Upper lobe of right lung (tissue), 1 donor: ENCODE measurements at regions not wholly inside any gene's neighbourhood (a gene's known extent, or its start where the extent isn't known, plus 50 kb on each side); places are given as distances from the start of the nearest gene placed in this dataset.

Experiments
- ATAC-seq: fragments of 200-7000 bp; cut with Tn5 transposase; one replicate; pipeline ENCODE4 v1.9.1; 2020; ENCODE audit warnings: mild to moderate bottlenecking, moderate library complexity
- DNase-seq: peaks from one replicate; pipeline ENCODE4 v3.0.0-alpha.2; 2020
- H3K27ac ChIP-seq: fragments of 200-600 bp; one replicate; pipeline ENCODE4 v1.8.0; 2022
- H3K27me3 ChIP-seq: fragments of 200-600 bp; one replicate; pipeline ENCODE4 v1.8.0; 2022; ENCODE audit warnings: mild to moderate bottlenecking
- H3K36me3 ChIP-seq: fragments of 200-600 bp; one replicate; pipeline ENCODE4 v1.8.0; 2022
- H3K4me1 ChIP-seq: fragments of 200-600 bp; one replicate; pipeline ENCODE4 v1.8.0; 2022
- H3K4me3 ChIP-seq: fragments of 200-600 bp; one replicate; pipeline ENCODE4 v1.8.0; 2022; ENCODE audit warnings: mild to moderate bottlenecking
- H3K9me3 ChIP-seq: fragments of 200-600 bp; one replicate; pipeline ENCODE4 v1.8.0; 2022
- intact Hi-C: fragments of 100-400 bp; cut with DNase I; formaldehyde crosslinking; loops from one replicate; pipeline ENCODE4 v1.11.0; 2022
- TF ChIP-seq, protein P1 (sequence below): fragments of 200-600 bp; IDR thresholded peaks from one replicate; pipeline ENCODE4 v1.8.0; 2022; ENCODE audit warnings: antibody characterized with exemption
- donor health status: DM: no; HTN: yes; CAD: no; lungs with severe emphysema.

DNA sequence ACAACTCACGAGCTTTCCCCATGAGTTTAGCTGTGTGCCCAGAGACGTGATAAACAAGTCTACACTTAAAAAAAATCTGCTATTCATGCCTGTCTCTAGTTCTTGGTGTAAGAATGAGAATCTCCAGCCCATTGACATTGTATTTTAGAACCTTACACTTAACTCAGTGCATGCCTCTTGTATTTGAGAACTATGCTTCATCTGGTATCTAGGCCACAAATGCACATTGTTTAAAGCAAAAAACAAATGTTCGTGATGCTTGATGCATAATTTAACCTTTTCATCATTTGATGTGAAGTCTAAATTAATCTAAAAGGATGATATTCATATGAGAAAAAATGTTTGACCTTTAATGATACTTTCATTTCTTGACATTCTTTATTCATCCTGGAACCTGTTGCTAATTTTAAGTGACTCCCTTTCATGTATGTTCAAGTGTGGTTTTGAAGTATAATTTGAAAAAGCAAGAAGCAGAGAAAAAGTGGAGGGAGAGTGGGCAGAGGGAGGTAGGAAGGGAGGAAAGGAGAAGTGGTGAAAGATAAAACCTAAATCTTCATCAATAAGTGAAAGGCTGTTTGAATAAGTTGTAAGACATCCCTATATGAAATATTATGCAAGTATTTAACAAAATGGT lies 116.9 kb downstream of the PFDN4 start:
- DNase-seq (no peak), ATAC-seq (no peak)
- TF ChIP-seq, protein P1, sequence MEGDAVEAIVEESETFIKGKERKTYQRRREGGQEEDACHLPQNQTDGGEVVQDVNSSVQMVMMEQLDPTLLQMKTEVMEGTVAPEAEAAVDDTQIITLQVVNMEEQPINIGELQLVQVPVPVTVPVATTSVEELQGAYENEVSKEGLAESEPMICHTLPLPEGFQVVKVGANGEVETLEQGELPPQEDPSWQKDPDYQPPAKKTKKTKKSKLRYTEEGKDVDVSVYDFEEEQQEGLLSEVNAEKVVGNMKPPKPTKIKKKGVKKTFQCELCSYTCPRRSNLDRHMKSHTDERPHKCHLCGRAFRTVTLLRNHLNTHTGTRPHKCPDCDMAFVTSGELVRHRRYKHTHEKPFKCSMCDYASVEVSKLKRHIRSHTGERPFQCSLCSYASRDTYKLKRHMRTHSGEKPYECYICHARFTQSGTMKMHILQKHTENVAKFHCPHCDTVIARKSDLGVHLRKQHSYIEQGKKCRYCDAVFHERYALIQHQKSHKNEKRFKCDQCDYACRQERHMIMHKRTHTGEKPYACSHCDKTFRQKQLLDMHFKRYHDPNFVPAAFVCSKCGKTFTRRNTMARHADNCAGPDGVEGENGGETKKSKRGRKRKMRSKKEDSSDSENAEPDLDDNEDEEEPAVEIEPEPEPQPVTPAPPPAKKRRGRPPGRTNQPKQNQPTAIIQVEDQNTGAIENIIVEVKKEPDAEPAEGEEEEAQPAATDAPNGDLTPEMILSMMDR: no peak
- Histone ChIP-seq H3K36me3 (no peaks in the 10 kb centered on the region), H3K27ac (no peak overlapping the region), H3K4me3 (no peak overlapping the region), H3K9me3 (no peaks in the 10 kb centered on the region), H3K27me3 (peaks cover 4% of the 10 kb centered on the region), H3K4me1 (no peaks in the 10 kb centered on the region)
- intact Hi-C loops: no loop called here

DNA sequence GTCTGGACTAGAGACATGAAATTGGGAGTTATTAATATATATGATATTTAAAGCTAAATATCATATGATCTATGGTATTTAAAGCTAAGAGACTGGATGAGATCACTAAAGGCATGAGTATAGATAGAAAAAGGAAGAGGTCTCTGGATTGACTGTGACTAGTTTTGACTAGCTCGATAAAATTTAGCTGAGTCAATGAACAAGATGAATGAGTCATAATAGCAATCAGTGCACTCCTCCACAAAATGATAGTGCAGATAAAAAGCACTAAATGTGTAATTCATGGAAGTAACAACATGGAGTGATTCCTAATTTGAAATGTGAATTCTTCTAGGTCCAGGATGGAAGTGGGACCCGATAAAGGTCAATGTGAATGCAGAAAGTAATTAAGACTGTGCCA lies 127.4 kb downstream of the PFDN4 start:
- intact Hi-C loops: no loop called here
- ATAC-seq (no peak), DNase-seq (no peak)
- no peaks in the 10 kb centered on the region for H3K9me3 ChIP-seq
- TF ChIP-seq, protein P1: no peak
- H3K4me1 ChIP-seq: no peaks in the 10 kb centered on the region
- no peaks in the 10 kb centered on the region for H3K27me3 ChIP-seq
- H3K36me3 ChIP-seq: no peaks in the 10 kb centered on the region
- H3K27ac ChIP-seq: no peak overlapping the region
- no peak overlapping the region for H3K4me3 ChIP-seq

DNA sequence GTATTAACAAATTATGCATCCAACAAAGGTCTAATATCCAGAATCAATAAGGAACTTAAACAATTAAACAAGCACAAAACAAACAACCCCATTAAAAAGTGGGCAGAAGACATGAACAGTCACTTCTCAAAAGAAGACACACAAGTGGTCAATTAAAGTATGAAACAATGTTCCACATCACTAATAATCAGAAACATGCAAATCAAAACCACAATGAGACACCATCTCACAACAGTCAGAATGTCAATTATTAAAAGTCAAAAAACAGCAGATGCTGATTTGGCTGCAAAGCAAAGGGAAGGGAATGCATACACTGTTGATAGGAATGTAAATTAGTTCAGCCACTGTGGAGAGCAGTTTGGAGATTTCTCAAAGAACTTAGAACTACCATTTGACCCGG lies 129.3 kb downstream of the PFDN4 start:
- no peaks in the 10 kb centered on the region for H3K36me3 ChIP-seq
- ATAC-seq: no peak
- no peak for DNase-seq

DNA sequence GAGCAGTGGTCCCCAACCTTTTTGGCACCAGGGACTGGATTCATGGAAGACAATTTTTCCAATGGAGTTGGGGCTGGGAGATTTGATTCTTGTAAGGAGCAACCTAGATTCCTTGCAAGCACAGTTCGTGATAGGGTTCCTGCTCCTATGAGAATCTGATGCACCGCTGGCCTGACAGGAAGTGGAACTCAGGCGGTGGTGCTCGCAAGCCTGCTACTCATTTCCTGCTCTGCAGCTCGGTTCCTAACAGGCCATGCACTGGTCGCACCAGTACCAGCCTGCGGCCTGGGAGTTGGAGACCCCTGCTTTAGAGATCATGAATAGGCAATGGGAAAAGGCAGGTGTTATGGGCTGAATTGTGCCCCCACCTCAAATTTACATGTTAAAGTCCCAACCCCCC lies 131.2 kb downstream of the PFDN4 start:
- TF ChIP-seq, protein P1: no peak
- no peak overlapping the region for H3K4me3 ChIP-seq

More for the DNA sequence above, 129.3 kb downstream of the PFDN4 start:
- Histone ChIP-seq H3K4me3 (no peak overlapping the region), H3K4me1 (no peaks in the 10 kb centered on the region), H3K27ac (no peak overlapping the region), H3K27me3 (no peaks in the 10 kb centered on the region), H3K9me3 (no peaks in the 10 kb centered on the region)
- TF ChIP-seq, protein P1: no peak
- intact Hi-C loops: no loop called here

DNA sequence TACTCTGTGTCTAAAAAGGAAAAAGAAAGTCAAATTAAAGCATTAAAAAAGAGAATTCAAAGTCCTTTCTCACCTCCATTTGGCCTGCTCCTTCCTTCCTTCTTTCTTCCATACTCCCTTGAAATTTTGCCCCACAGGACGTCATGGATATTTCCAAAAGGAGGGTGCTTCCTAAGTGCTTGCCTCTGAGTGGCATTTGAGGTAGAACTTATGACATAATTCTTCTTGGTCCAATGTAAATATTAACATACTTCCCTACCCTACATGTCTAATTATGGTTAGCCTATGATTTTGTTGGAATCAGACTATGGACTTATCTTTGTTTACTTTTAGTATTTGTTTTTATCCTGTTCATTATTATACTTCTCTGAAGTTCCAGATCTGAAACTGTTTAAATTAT lies 132.3 kb downstream of the PFDN4 start:
- ATAC-seq (no peak), DNase-seq (no peak)
- no peaks in the 10 kb centered on the region for H3K27me3 ChIP-seq
- intact Hi-C loops: no loop called here
- no peaks in the 10 kb centered on the region for H3K36me3 ChIP-seq
- H3K9me3 ChIP-seq: no peaks in the 10 kb centered on the region
- H3K27ac ChIP-seq: no peak overlapping the region
- TF ChIP-seq, protein P1: no peak
- no peaks in the 10 kb centered on the region for H3K4me1 ChIP-seq
- no peak overlapping the region for H3K4me3 ChIP-seq

More for the DNA sequence above, 131.2 kb downstream of the PFDN4 start:
- Histone ChIP-seq H3K9me3 (no peaks in the 10 kb centered on the region), H3K27ac (no peak overlapping the region), H3K36me3 (no peaks in the 10 kb centered on the region), H3K27me3 (no peaks in the 10 kb centered on the region), H3K4me1 (no peaks in the 10 kb centered on the region)
- DNase-seq (no peak), ATAC-seq (no peak)
- intact Hi-C loops: no loop called here

DNA sequence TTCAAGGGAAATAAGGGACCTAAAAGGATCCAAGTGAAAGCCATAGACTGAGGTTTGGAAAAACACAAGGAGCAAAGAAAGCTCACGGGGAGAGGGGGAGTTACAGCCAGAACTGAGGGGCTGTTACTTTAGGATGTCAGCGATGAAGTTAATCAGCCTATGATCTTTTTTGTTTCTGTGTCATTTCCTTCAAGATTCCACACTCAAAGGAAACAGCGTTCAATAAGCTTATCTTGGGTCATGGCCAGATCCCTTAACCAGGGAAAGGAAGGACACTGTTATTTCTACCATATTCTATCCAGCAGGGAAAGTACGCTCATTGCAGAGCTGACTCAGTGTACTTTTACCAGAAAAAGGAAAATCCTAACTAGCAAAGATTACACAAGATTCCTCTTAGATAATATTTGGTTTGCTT lies 132.8 kb downstream of the PFDN4 start:
- Histone ChIP-seq H3K36me3 (no peaks in the 10 kb centered on the region), H3K27ac (no peak overlapping the region), H3K4me3 (no peak overlapping the region), H3K27me3 (no peaks in the 10 kb centered on the region), H3K4me1 (no peaks in the 10 kb centered on the region), H3K9me3 (no peaks in the 10 kb centered on the region)
- intact Hi-C loops: no loop called here
- TF ChIP-seq, protein P1: no peak
- DNase-seq: no peak
- ATAC-seq: no peak
